H1 (cell line): ENCODE measurements at regions not wholly inside any gene's neighbourhood (a gene's known extent, or its start where the extent isn't known, plus 50 kb on each side); places are given as distances from the start of the nearest gene placed in this dataset.

Source experiments
- CTCF ChIA-PET: fragments of 300-600 bp; sonication (Branson Sonifier 250); formaldehyde crosslinking; loops from one replicate; lab custom pipeline; 2021; ENCODE audit not compliant: partially characterized antibody; lab: Charles Lee
- POLR2A ChIA-PET: fragments of 300-600 bp; sonication (Branson Sonifier 250); formaldehyde crosslinking; loops from one replicate; lab custom pipeline; 2021; ENCODE audit warnings: inconsistent platforms; ENCODE audit not compliant: partially characterized antibody; lab: Charles Lee
- DNase-seq, 2 experiments: peaks; one replicate each; pipeline versions ENCODE4 v3.0.0 to v3.0.0-alpha.2; 2010 to 2022; ENCODE audit warnings: low spot score in 2 of 2, low read depth in 1 of 2, mixed read lengths in 1 of 2
- FAIRE-seq: peaks from 2 replicates; lab custom pipeline; 2011; peaks lifted over from hg19 to GRCh38; lab: Jason Lieb, UNC
- H2AFZ ChIP-seq: 2 replicates; pipeline ENCODE4 v1.8.1; 2012; ENCODE audit warnings: low read length, inconsistent platforms
- H2AK5ac ChIP-seq: 2 replicates; pipeline ENCODE4 v1.6.1; 2013; ENCODE audit warnings: low read depth, low read length
- H2BK120ac ChIP-seq: replicated peaks from 2 replicates; pipeline ENCODE3; 2013; ENCODE audit warnings: low read depth, low read length, inconsistent platforms
- H2BK12ac ChIP-seq: 2 replicates; pipeline ENCODE4 v1.6.1; 2013; ENCODE audit warnings: low read depth, low read length
- H2BK15ac ChIP-seq: 2 replicates; pipeline ENCODE4 v1.6.1; 2013; ENCODE audit warnings: low read length
- H2BK20ac ChIP-seq: 2 replicates; pipeline ENCODE4 v1.6.1; 2013; ENCODE audit warnings: low read length
- H2BK5ac ChIP-seq: 2 replicates; pipeline ENCODE4 v1.6.1; 2013; ENCODE audit warnings: low read depth, low read length
- H3K14ac ChIP-seq: 2 replicates; pipeline ENCODE4 v1.6.1; 2013; ENCODE audit warnings: inconsistent platforms; ENCODE audit not compliant: insufficient read length
- H3K18ac ChIP-seq: 2 replicates; pipeline ENCODE4 v1.6.1; 2013; ENCODE audit warnings: low read length; ENCODE audit errors: extremely low read depth
- H3K23ac ChIP-seq: 2 replicates; pipeline ENCODE4 v1.6.1; 2013; ENCODE audit warnings: inconsistent platforms; ENCODE audit not compliant: insufficient read length
- H3K23me2 ChIP-seq: 2 replicates; pipeline ENCODE4 v1.6.1; 2013; ENCODE audit warnings: low read depth, low read length
- H3K27ac ChIP-seq: 2 replicates; pipeline ENCODE4 v1.6.1; 2011; ENCODE audit warnings: low read depth, low read length, inconsistent platforms
- H3K27me3 ChIP-seq, 4 experiments: replicated peaks in 1 of 4; 1 replicate in 1 of 4; 2 replicates in 3 of 4; pipeline versions ENCODE4 v1.6.1 to v1.8.1; 2011 to 2013; ENCODE audit warnings: low read length in 3 of 4, mild to moderate bottlenecking in 3 of 4, inconsistent platforms in 2 of 4, mixed read lengths in 2 of 4, moderate library complexity in 1 of 4; ENCODE audit not compliant: control insufficient read depth in 3 of 4, insufficient read depth in 3 of 4; ENCODE audit errors: extremely low read depth in 1 of 4
- H3K36me3 ChIP-seq, 4 experiments: 2 replicates each; pipeline versions ENCODE4 v1.6.1 to v1.8.1; 2011 to 2013; ENCODE audit warnings: mild to moderate bottlenecking in 4 of 4, low read length in 3 of 4, moderate library complexity in 2 of 4, control low read depth in 1 of 4, inconsistent platforms in 1 of 4; ENCODE audit not compliant: insufficient read depth in 4 of 4, control insufficient read depth in 2 of 4
- H3K4ac ChIP-seq: replicated peaks from 2 replicates; pipeline ENCODE3; 2013; ENCODE audit warnings: low read length, low read depth, mixed read lengths, inconsistent platforms; ENCODE audit not compliant: insufficient read length
- H3K4me1 ChIP-seq, 4 experiments: replicated peaks in 1 of 4; 1 replicate in 1 of 4; 2 replicates in 3 of 4; pipeline versions ENCODE4 v1.6.1 to v1.8.1; 2011 to 2013; ENCODE audit warnings: low read length in 3 of 4, inconsistent platforms in 2 of 4, mixed read lengths in 1 of 4; ENCODE audit not compliant: insufficient read depth in 4 of 4, control insufficient read depth in 3 of 4
- H3K4me2 ChIP-seq, 2 experiments: 2 replicates each; pipeline versions ENCODE4 v1.6.1 to v1.8.1; 2011 to 2013; ENCODE audit warnings: low read depth in 2 of 2, low read length in 2 of 2, control low read depth in 1 of 2, inconsistent platforms in 1 of 2, mild to moderate bottlenecking in 1 of 2; ENCODE audit not compliant: insufficient read depth in 1 of 2
- H3K4me3 ChIP-seq, 4 experiments: fragments of 200-600, 300-600 bp in 1 of 4; sonication (generic), shearing (Covaris generic), sonication (Bioruptor Twin) in 1 of 4; 2 replicates each; pipeline versions ENCODE4 v1.5.1 to v1.8.1; 2011 to 2016; ENCODE audit warnings: low read length in 4 of 4, low read depth in 3 of 4, control low read depth in 2 of 4, inconsistent platforms in 2 of 4, mild to moderate bottlenecking in 2 of 4, mixed read lengths in 1 of 4, moderate library complexity in 1 of 4; ENCODE audit not compliant: insufficient read depth in 2 of 4; ENCODE audit errors: extremely low read depth in 1 of 4
- H3K56ac ChIP-seq: replicated peaks from 2 replicates; pipeline ENCODE3; 2013; ENCODE audit warnings: low read depth, mild to moderate bottlenecking, mixed read lengths, low read length, inconsistent platforms; ENCODE audit not compliant: insufficient read length
- H3K79me1 ChIP-seq: 2 replicates; pipeline ENCODE4 v1.6.1; 2013; ENCODE audit warnings: low read depth, low read length, control low read depth
- H3K79me2 ChIP-seq, 2 experiments: 2 replicates each; pipeline versions ENCODE4 v1.6.1 to v1.8.1; 2012 to 2013; ENCODE audit warnings: low read length in 2 of 2, mild to moderate bottlenecking in 2 of 2, inconsistent platforms in 1 of 2; ENCODE audit not compliant: insufficient read depth in 2 of 2, control insufficient read depth in 1 of 2
- H3K9ac ChIP-seq, 4 experiments: replicated peaks in 1 of 4; 1 replicate in 1 of 4; 2 replicates in 3 of 4; pipeline versions ENCODE4 v1.6.1 to v1.8.1; 2011 to 2013; ENCODE audit warnings: low read depth in 3 of 4, low read length in 3 of 4, control low read depth in 2 of 4, mild to moderate bottlenecking in 2 of 4, moderate library complexity in 2 of 4, inconsistent platforms in 1 of 4; ENCODE audit errors: extremely low read depth in 1 of 4
- H3K9me3 ChIP-seq, 2 experiments: 2 replicates each; pipeline versions ENCODE4 v1.6.1 to v1.8.1; 2012 to 2013; ENCODE audit warnings: mild to moderate bottlenecking in 2 of 2, moderate library complexity in 2 of 2, control low read depth in 1 of 2, inconsistent platforms in 1 of 2, low read depth in 1 of 2, low read length in 1 of 2, mixed read lengths in 1 of 2; ENCODE audit not compliant: insufficient read depth in 2 of 2
- H4K20me1 ChIP-seq, 2 experiments: replicated peaks in 1 of 2; 2 replicates each; pipeline versions ENCODE3 to v1.8.1; 2011 to 2013; ENCODE audit warnings: inconsistent platforms in 2 of 2, low read length in 2 of 2, mild to moderate bottlenecking in 1 of 2; ENCODE audit not compliant: insufficient read depth in 2 of 2, control insufficient read depth in 1 of 2
- H4K5ac ChIP-seq: 2 replicates; pipeline ENCODE4 v1.6.1; 2013; ENCODE audit warnings: low read length, low read depth, mixed read lengths, inconsistent platforms; ENCODE audit not compliant: insufficient read length
- H4K8ac ChIP-seq: 2 replicates; pipeline ENCODE4 v1.8.0; 2013; ENCODE audit warnings: mild to moderate bottlenecking, moderate library complexity, low read length, inconsistent platforms; ENCODE audit not compliant: insufficient read depth; ENCODE audit errors: extremely low read depth
- H4K91ac ChIP-seq: replicated peaks from 2 replicates; pipeline ENCODE3; 2013; ENCODE audit warnings: low read length, mixed read lengths, inconsistent platforms; ENCODE audit not compliant: insufficient read length
- RAD21 ChIP-seq, 2 experiments: IDR thresholded peaks in 1 of 2; conservative IDR thresholded peaks in 1 of 2; 2 replicates each; pipeline ENCODE4 v1.6.1; 2011; ENCODE audit warnings: low read depth in 2 of 2, low read length in 2 of 2, improper control_type of control experiment in 1 of 2, inconsistent platforms in 1 of 2, mild to moderate bottlenecking in 1 of 2, moderate library complexity in 1 of 2
- WGBS, 2 experiments: shearing (Covaris generic) in 1 of 2; methylation state at CpG; one replicate each; pipeline versions ENCODE4 v1.1.6 to v1.1.7; 2013 to 2015; ENCODE audit warnings: low lambda C conversion rate in 2 of 2, mixed read lengths in 2 of 2, inconsistent platforms in 1 of 2, low coverage in 1 of 2, missing lambda C conversion rate in 1 of 2; ENCODE audit not compliant: insufficient replicate concordance in 2 of 2, insufficient coverage in 1 of 2, insufficient read length in 1 of 2; ENCODE audit errors: extremely low coverage in 1 of 2, missing lambda C conversion rate in 1 of 2; 5-methylcytosine and 5-hydroxymethylcytosine counted together
- TF ChIP-seq, protein P1 (sequence below): IDR thresholded peaks from 2 replicates; pipeline ENCODE4 v1.6.1; 2012; ENCODE audit warnings: inconsistent platforms

DNA sequence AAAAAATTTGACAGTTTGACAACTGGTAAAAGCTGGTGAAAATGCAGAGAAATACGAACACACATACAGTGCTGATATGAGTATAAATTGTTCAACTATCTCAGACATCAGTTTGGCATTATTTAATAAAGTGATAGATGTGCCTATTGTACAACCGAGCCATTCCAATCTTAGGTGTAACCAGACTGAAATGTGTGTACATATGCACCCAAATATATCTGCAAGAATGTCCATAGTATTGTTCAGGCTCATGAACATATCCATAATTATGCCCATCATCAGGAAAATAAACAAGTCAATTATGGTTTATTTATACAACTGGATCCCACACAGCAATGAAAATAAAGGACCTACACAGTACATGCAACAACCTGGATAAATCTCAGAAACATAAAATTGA lies 188.9 kb upstream of the DDX53 start:
- Histone ChIP-seq H2BK12ac (no peak overlapping the region), H2AK5ac (no peak overlapping the region), H3K4me2 (no peak overlapping the region), H3K9ac (no peak overlapping the region), H3K27ac (no peak overlapping the region), H2BK15ac (no peak overlapping the region), H3K14ac (no peak overlapping the region), H3K4me3 (no peak overlapping the region), H3K79me1 (no peaks in the 10 kb centered on the region), H3K23me2 (no peaks in the 10 kb centered on the region), H2BK5ac (no peak overlapping the region), H3K4ac (no peak overlapping the region), H3K18ac (no peak overlapping the region), H3K4me1 (no peaks in the 10 kb centered on the region), H3K36me3 (no peaks in the 10 kb centered on the region), H4K5ac (no peak overlapping the region), H3K27me3 (no peaks in the 10 kb centered on the region), H4K8ac (no peak overlapping the region), H4K91ac (no peak overlapping the region), H2BK20ac (no peak overlapping the region), H2BK120ac (no peak overlapping the region), H4K20me1 (no peaks in the 10 kb centered on the region), H2AFZ (no peak overlapping the region), H3K9me3 (no peaks in the 10 kb centered on the region), H3K23ac (no peak overlapping the region), H3K79me2 (no peaks in the 10 kb centered on the region), H3K56ac (no peak overlapping the region)
- CTCF ChIA-PET = interaction anchor here (0.5 kb wide), 1 partner anchor 824 kb away, joined by 3 read pairs; no protein-coding TSS in a partner anchor
- TF ChIP-seq, protein P1, sequence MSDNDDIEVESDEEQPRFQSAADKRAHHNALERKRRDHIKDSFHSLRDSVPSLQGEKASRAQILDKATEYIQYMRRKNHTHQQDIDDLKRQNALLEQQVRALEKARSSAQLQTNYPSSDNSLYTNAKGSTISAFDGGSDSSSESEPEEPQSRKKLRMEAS = no peak
- TF ChIP-seq RAD21 (IDR thresholded peaks at IDR 0.05 in 1 of 2, conservative IDR thresholded peaks at IDR 0.05 in 1 of 2; ENCODE audit: low read depth in 2 of 2, low read length in 2 of 2) = no peak
- POLR2A ChIA-PET = no interaction called here
- WGBS, 2 experiments = 44% methylated on average over 2 of the region's 2 CpGs; no CpG with 5 or more reads in 1 of the 2 experiments
- FAIRE-seq (no peak), DNase-seq (no peak)
